Brain microvascular endothelial cell (primary cell): ENCODE measurements at regions not wholly inside any gene's neighbourhood (a gene's known extent, or its start where the extent isn't known, plus 50 kb on each side); places are given as distances from the start of the nearest gene placed in this dataset.

ENCODE experiments used
- DNase-seq: peaks from one replicate; pipeline ENCODE4 v3.0.0-alpha.2; 2020
- H3K27ac ChIP-seq: fragments of 250-450 bp; sonication (Bioruptor Pico); 2 replicates; pipeline ENCODE4 v1.5.1; 2020; ENCODE audit warnings: mild to moderate bottlenecking, moderate library complexity
- H3K27me3 ChIP-seq: fragments of 250-450 bp; sonication (Bioruptor Pico); replicated peaks from 2 replicates; pipeline ENCODE4 v1.5.1; 2020; ENCODE audit warnings: mild to moderate bottlenecking
- H3K36me3 ChIP-seq: fragments of 250-450 bp; sonication (Bioruptor Pico); replicated peaks from 2 replicates; pipeline ENCODE4 v1.5.1; 2020; ENCODE audit warnings: mild to moderate bottlenecking
- H3K4me3 ChIP-seq: 2 replicates; pipeline ENCODE4 v1.5.1; 2011; ENCODE audit warnings: low read depth, mild to moderate bottlenecking, control low read depth, low read length, moderate library complexity
- in situ Hi-C: cut with HindIII; loops from 2 replicates; pipeline ENCODE4 v1.10.0; 2017; ENCODE audit warnings: low sequenced_read_pairs, low pct_ligation_motif_present
- TF ChIP-seq, protein P1 (sequence below): IDR thresholded peaks from 2 replicates; pipeline ENCODE4 v1.5.1; 2011; ENCODE audit warnings: low read depth, mild to moderate bottlenecking, moderate library complexity, low read length, control low read depth, inconsistent platforms; ENCODE audit errors: missing control alignments

DNA sequence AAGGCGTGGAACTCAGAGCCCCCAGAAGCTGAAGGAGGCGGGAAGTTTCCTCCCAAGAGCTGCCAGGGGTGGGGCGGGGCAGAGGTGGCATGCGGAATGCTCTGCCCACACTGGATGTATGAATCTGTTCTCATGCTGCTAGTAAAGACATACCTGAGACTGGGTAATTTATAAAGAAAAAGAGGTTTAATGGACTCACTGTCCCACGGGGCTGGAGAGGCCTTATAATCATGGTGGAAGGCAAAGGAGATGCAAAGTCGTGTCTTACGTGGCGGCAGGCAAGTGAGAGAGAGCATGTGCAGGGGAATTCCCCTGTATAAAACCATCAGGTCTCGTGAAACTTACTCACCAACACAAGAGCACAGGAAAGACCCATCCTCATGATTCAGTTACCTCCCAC is 57.6 kb downstream of the SMIM38 start:
- Histone ChIP-seq H3K4me3 (no peak overlapping the region), H3K36me3 (no peaks in the 10 kb centered on the region), H3K27me3 (no peaks in the 10 kb centered on the region), H3K27ac (no peak overlapping the region)
- TF ChIP-seq, protein P1, sequence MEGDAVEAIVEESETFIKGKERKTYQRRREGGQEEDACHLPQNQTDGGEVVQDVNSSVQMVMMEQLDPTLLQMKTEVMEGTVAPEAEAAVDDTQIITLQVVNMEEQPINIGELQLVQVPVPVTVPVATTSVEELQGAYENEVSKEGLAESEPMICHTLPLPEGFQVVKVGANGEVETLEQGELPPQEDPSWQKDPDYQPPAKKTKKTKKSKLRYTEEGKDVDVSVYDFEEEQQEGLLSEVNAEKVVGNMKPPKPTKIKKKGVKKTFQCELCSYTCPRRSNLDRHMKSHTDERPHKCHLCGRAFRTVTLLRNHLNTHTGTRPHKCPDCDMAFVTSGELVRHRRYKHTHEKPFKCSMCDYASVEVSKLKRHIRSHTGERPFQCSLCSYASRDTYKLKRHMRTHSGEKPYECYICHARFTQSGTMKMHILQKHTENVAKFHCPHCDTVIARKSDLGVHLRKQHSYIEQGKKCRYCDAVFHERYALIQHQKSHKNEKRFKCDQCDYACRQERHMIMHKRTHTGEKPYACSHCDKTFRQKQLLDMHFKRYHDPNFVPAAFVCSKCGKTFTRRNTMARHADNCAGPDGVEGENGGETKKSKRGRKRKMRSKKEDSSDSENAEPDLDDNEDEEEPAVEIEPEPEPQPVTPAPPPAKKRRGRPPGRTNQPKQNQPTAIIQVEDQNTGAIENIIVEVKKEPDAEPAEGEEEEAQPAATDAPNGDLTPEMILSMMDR: no peak
- no peak for DNase-seq
- in situ Hi-C loops: no loop called here

DNA sequence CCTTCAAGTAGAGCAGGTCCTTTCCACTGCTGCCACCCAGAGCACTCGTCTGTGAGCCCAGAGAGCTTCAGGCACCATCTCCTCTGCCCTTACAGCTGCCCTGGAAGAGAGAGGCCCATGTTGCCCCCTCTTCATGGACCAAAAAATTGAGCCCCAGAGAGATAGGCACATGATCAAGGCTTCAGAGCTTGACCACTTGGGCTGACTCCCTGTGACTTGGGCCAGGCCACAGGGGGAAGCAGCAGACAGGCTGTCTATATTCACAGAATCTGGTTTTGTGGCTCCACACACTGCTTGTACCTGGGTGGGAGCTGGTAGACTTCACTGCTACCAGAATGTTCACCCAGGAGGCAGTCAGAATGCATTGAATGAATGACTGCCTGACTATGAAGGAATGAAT is 58.2 kb downstream of the SMIM38 start:
- no peak overlapping the region for H3K27ac ChIP-seq
- no peaks in the 10 kb centered on the region for H3K27me3 ChIP-seq
- TF ChIP-seq, protein P1: no peak

DNA sequence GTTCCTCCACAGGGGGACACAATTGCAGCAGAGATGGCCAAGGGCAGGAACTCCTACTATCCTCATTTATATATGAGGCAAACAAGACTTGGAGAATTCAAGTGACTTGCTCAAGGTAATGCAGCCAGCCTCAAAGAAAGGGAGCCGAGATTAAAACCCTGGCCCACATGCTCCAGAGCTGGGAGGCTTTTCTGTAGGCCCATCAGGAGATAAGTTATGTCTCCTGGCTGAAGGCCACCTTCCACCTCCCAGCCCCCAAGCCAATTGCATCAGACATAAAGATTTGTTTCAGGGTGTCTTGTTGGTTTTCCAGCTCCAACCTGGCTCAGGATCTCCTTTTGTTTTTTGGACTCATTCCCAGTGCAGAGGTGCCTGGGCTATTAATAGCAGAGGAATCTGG is 59.5 kb downstream of the SMIM38 start:
- Histone ChIP-seq H3K4me3 (no peak overlapping the region), H3K27me3 (no peaks in the 10 kb centered on the region), H3K36me3 (no peaks in the 10 kb centered on the region), H3K27ac (no peak overlapping the region)
- TF ChIP-seq, protein P1: no peak
- DNase-seq: no peak
- in situ Hi-C loops: no loop called here

More for the DNA sequence above, 58.2 kb downstream of the SMIM38 start:
- in situ Hi-C loops: no loop called here
- Histone ChIP-seq H3K36me3 (no peaks in the 10 kb centered on the region), H3K4me3 (no peak overlapping the region)
- no peak for DNase-seq

DNA sequence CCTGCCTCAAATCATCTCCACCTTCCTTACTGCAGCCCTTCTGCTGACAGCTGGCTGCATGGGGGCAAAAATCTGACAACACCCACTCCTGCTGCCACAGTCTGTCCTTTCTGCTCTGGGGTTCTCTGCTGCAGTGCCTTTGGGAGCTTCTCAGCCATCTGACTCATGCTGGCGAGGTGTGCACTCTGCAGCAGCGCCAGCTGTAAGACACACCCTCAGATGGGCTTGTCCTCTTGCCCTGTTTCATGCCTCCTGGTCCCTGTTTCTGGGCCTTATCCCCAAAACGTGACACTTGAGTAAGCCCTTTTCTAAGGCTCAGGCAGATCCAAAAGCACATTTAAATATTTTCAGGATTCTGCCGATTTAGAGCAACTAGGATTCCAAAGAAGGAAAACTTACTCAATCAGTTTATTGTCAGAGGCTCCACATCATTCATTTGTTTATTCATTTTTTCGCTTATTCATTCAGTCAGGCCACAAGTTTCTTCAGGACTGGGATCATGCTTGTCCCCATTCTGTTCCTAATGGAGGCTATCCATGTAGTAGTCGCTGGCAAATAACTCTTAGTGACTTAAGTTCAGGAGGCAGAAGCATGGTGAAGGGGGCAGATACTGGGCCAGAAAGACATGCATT is 60.2 kb downstream of the SMIM38 start:
- in situ Hi-C loops: no loop called here
- no peak for DNase-seq
- H3K36me3 ChIP-seq: no peaks in the 10 kb centered on the region
- H3K27ac ChIP-seq: no peak overlapping the region
- no peak overlapping the region for H3K4me3 ChIP-seq
- H3K27me3 ChIP-seq: no peaks in the 10 kb centered on the region
- TF ChIP-seq, protein P1: no peak

DNA sequence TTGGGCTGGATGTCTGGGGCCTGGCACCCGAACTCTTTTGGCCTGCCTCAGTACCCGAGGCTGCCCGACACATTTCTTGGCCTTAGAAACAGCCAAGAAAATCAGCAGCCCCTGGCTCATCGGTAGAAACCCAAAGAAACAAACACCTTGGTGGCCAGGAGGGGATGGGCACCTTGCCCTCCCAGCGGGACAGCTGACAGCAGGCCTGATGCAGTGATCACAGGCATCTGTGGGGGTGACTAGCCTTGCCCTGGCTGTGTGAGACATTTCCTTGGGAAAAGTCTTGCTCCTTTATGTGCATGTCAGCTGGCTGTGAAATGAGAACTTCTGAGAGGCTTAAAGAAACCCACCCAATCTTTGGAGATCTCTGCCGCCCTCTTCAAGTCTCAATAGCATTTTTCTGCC is 60.9 kb downstream of the SMIM38 start:
- Histone ChIP-seq H3K4me3 (no peak overlapping the region), H3K27me3 (no peaks in the 10 kb centered on the region), H3K27ac (no peak overlapping the region), H3K36me3 (no peaks in the 10 kb centered on the region)
- TF ChIP-seq, protein P1: no peak
- DNase-seq: no peak
- in situ Hi-C loops: no loop called here
